ENCODE measurements at regions not wholly inside any gene's neighbourhood (a gene's known extent, or its start where the extent isn't known, plus 50 kb on each side); places are given as distances from the start of the nearest gene placed in this dataset.

- no peak overlapping the region for H3K27ac ChIP-seq (ENCODE audit: extremely low read length, insufficient read depth, low read length)
- no peak for TF ChIP-seq CC2D1A (CRISPR knock-in tag; IDR thresholded peaks at IDR 0.05)
- FAIRE-seq (no peak), DNase-seq (ENCODE audit: low spot score) (no peak), ATAC-seq (no peak)
- no peaks in the 10 kb centered on the region for H3K79me2 ChIP-seq (ENCODE audit: insufficient read depth, low read length)
- no peaks in the 10 kb centered on the region for H3K36me3 ChIP-seq (replicated peaks in 1 of 2; ENCODE audit: control insufficient read depth in 1 of 2, insufficient read depth in 2 of 2, low read length in 2 of 2)
- no peak overlapping the region for H3K4me3 ChIP-seq (replicated peaks in 1 of 3; ENCODE audit: insufficient read depth in 1 of 3, low read depth in 2 of 3, low read length in 3 of 3)
- H3K9me3 ChIP-seq (ENCODE audit: low read length), result no peaks in the 10 kb centered on the region
- POLR2A ChIA-PET, result no interaction called here
- H4K20me1 ChIP-seq (ENCODE audit: insufficient read depth, low read length), result no peaks in the 10 kb centered on the region
- intact Hi-C loops (cut with micrococcal nuclease; ENCODE audit: unreplicated experiment), result no loop called here
- 0% methylated on average over 2 of the region's 2 CpGs for WGBS (ENCODE audit: low lambda C conversion rate)
- no TSS peak for BruUV-seq (replicated peaks)
- H3K9ac ChIP-seq (ENCODE audit: insufficient read depth, low read depth, low read length), result no peak overlapping the region
- H2AFZ ChIP-seq (ENCODE audit: low read length), result no peak overlapping the region
- no peaks in the 10 kb centered on the region for H3K4me1 ChIP-seq (ENCODE audit: insufficient read depth, low read length)
- in situ Hi-C loops (cut with HindIII; ENCODE audit: extremely low pct_ligation_motif_present, low pct_unique_long_range_greater_than_20kb), result no loop called here
- no peak overlapping the region for H3K4me2 ChIP-seq (ENCODE audit: low read depth, low read length)
- CTCF ChIA-PET (ENCODE audit: low intra/inter-chr PET ratio, low total read pairs), result no interaction called here
- H3K27me3 ChIP-seq (ENCODE audit: control insufficient read depth in 1 of 2, insufficient read depth in 2 of 2, low read length in 2 of 2), result no peaks in the 10 kb centered on the region
Measured at GRCh38 chr13:87368639-87369038, 302.5 kb upstream of the SLITRK5 start.

GRCh38 chr13:87376081-87376480, 295.1 kb upstream of the SLITRK5 start:
- no peak overlapping the region for H3K4me3 ChIP-seq (replicated peaks in 1 of 3; ENCODE audit: insufficient read depth in 1 of 3, low read depth in 2 of 3, low read length in 3 of 3)
- in situ Hi-C loops (cut with HindIII; ENCODE audit: extremely low pct_ligation_motif_present, low pct_unique_long_range_greater_than_20kb), result no loop called here
- no TSS peak for BruUV-seq (replicated peaks)

More at GRCh38 chr13:87376081-87376480, 295.1 kb upstream of the SLITRK5 start:
- Histone ChIP-seq H4K20me1 (ENCODE audit: insufficient read depth, low read length) (no peaks in the 10 kb centered on the region), H3K9ac (ENCODE audit: insufficient read depth, low read depth, low read length) (no peak overlapping the region), H2AFZ (ENCODE audit: low read length) (no peak overlapping the region), H3K4me2 (ENCODE audit: low read depth, low read length) (no peak overlapping the region), H3K36me3 (replicated peaks in 1 of 2; ENCODE audit: control insufficient read depth in 1 of 2, insufficient read depth in 2 of 2, low read length in 2 of 2) (no peaks in the 10 kb centered on the region), H3K27ac (ENCODE audit: extremely low read length, insufficient read depth, low read length) (no peak overlapping the region), H3K27me3 (ENCODE audit: control insufficient read depth in 1 of 2, insufficient read depth in 2 of 2, low read length in 2 of 2) (no peaks in the 10 kb centered on the region), H3K79me2 (ENCODE audit: insufficient read depth, low read length) (no peaks in the 10 kb centered on the region), H3K4me1 (ENCODE audit: insufficient read depth, low read length) (no peaks in the 10 kb centered on the region), H3K9me3 (ENCODE audit: low read length) (no peaks in the 10 kb centered on the region)
- TF ChIP-seq RAD21 (CRISPR knock-in tag; IDR thresholded peaks at IDR 0.05), result no peak
- TF ChIP-seq RBM22 (optimal IDR thresholded peaks at IDR 0.05; ENCODE audit: low read length), result no peak
- TF ChIP-seq ZNF605 (CRISPR knock-in tag; IDR thresholded peaks at IDR 0.05), result no peak
- TF ChIP-seq ZBTB33 (CRISPR knock-in tag; IDR thresholded peaks at IDR 0.05), result no peak
- TF ChIP-seq ELF1 (CRISPR knock-in tag; IDR thresholded peaks at IDR 0.05), result no peak
- TF ChIP-seq ZNF563 (CRISPR knock-in tag; IDR thresholded peaks at IDR 0.05), result no peak
- no peak for TF ChIP-seq TOE1 (CRISPR knock-in tag; IDR thresholded peaks at IDR 0.05)
- no peak for TF ChIP-seq IKZF1 (IDR thresholded peaks at IDR 0.05)
- TF ChIP-seq ZNF331 (CRISPR knock-in tag; IDR thresholded peaks at IDR 0.05), result no peak
- TF ChIP-seq ZFP91 (CRISPR knock-in tag; IDR thresholded peaks at IDR 0.05; ENCODE audit: borderline replicate concordance), result no peak
- TF ChIP-seq TEAD3 (CRISPR knock-in tag; optimal IDR thresholded peaks at IDR 0.05; ENCODE audit: borderline replicate concordance), result no peak
- TF ChIP-seq MBD4 (IDR thresholded peaks at IDR 0.05; ENCODE audit: borderline replicate concordance, low read length), result no peak
- TF ChIP-seq ZNF709 (CRISPR knock-in tag; IDR thresholded peaks at IDR 0.05), result no peak
- no peak for TF ChIP-seq RORA (CRISPR knock-in tag; IDR thresholded peaks at IDR 0.05)
- TF ChIP-seq ZNF513 (CRISPR knock-in tag; conservative IDR thresholded peaks at IDR 0.05), result no peak
- TF ChIP-seq TCF7L2 (IDR thresholded peaks at IDR 0.05; ENCODE audit: low read depth, low read length), result no peak
- WGBS (ENCODE audit: low lambda C conversion rate), result 3% methylated on average over 1 of the region's 1 CpG
- CTCF ChIA-PET (ENCODE audit: low intra/inter-chr PET ratio, low total read pairs), result no interaction called here
- no peak for ATAC-seq
- intact Hi-C loops (cut with micrococcal nuclease; ENCODE audit: unreplicated experiment), result no loop called here
- no peak for DNase-seq (ENCODE audit: low spot score)
- POLR2A ChIA-PET, result no interaction called here
- no peak for FAIRE-seq

Data from HepG2 (cell line).